ENCODE measurements at regions not wholly inside any gene's neighbourhood (a gene's known extent, or its start where the extent isn't known, plus 50 kb on each side); places are given as distances from the start of the nearest gene placed in this dataset.

- no peak for TF ChIP-seq CTCF (IDR thresholded peaks at IDR 0.05; ENCODE audit: insufficient read depth, low read length, poor library complexity, severe bottlenecking)
- TF ChIP-seq EZH2phosphoT487 (conservative IDR thresholded peaks at IDR 0.05; ENCODE audit: low read length): no peak
These were observed 568.0 kb downstream of the ANXA1 start for GRCh38 chr9:73719660-73720059.

Measured in SU-DHL-6 (cell line).